ENCODE measurements at regions not wholly inside any gene's neighbourhood (a gene's known extent, or its start where the extent isn't known, plus 50 kb on each side); places are given as distances from the start of the nearest gene placed in this dataset.

GRCh38 chr4:123638834-123639233, 242.2 kb downstream of the SPRY1 start:
- Mint-ChIP-seq H3K27ac (ENCODE audit: unreplicated experiment) (no peak overlapping the region), H3K36me3 (ENCODE audit: low read depth) (peaks cover 29% of the 10 kb centered on the region), H3K9me3 (peaks cover 26% of the 10 kb centered on the region), H3K4me1 (peaks cover 21% of the 10 kb centered on the region), H3K27me3 (ENCODE audit: low read depth) (no peaks in the 10 kb centered on the region), H3K4me3 (no peak overlapping the region)
- no peak for TF ChIP-seq CTCF (conservative IDR thresholded peaks at IDR 0.05)
- DNase-seq (ENCODE audit: low read depth, low spot score): no peak

DNA sequence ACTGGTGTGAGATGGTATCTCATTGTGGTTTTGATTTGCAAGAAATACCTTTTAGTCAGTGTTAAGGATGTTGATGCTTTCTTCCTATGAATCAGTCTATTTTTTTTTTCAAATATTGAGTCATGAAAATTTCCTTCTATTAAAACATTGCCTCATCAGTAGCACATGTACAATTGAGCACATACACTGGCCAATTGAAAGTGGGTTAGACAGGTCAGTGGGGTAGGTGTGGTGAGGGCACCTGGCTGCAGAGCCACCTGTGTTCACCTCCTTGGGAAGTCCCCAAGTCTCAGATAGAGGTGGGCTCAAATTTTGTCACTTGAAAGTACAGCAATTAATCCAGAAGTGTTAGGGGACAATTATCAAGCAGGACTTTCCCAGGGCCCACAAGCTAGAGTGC, 243.7 kb downstream of the SPRY1 start:
- peaks cover 25% of the 10 kb centered on the region for H3K4me1 Mint-ChIP-seq
- no peak overlapping the region for H3K4me3 Mint-ChIP-seq
- no peaks in the 10 kb centered on the region for H3K27me3 Mint-ChIP-seq (ENCODE audit: low read depth)
- no peak overlapping the region for H3K27ac Mint-ChIP-seq (ENCODE audit: unreplicated experiment)
- H3K36me3 Mint-ChIP-seq (ENCODE audit: low read depth): peaks cover 21% of the 10 kb centered on the region
- no peak for TF ChIP-seq CTCF (conservative IDR thresholded peaks at IDR 0.05)
- peaks cover 18% of the 10 kb centered on the region for H3K9me3 Mint-ChIP-seq
- no peak for DNase-seq (ENCODE audit: low read depth, low spot score)

- TF ChIP-seq CTCF (conservative IDR thresholded peaks at IDR 0.05): no peak
- no peak overlapping the region for H3K4me3 Mint-ChIP-seq
- H3K4me1 Mint-ChIP-seq: peaks cover 25% of the 10 kb centered on the region
- H3K27me3 Mint-ChIP-seq (ENCODE audit: low read depth): no peaks in the 10 kb centered on the region
- H3K36me3 Mint-ChIP-seq (ENCODE audit: low read depth): peaks cover 18% of the 10 kb centered on the region
- no peak overlapping the region for H3K27ac Mint-ChIP-seq (ENCODE audit: unreplicated experiment)
- H3K9me3 Mint-ChIP-seq: peaks cover 17% of the 10 kb centered on the region
- DNase-seq (ENCODE audit: low read depth, low spot score): no peak
Measured at GRCh38 chr4:123640824-123641223, 244.2 kb downstream of the SPRY1 start.

DNA sequence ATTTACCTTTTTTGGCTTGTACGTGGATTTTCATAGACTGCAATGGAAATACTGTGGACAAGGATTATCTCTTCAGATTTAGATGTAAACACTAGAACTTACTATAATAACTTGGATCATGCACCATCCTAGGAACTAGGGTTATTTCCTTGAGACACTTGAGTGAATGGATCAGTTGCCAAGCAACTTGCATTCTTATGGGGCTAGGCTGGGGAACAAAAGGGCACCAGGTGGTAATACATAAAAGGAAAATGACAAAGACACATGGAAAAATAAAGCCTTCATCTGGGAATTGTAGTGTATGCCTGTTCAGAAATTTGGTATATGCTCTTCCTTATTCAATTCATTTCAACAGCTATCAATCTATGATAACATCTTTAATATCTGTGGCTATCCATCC, 247.1 kb downstream of the SPRY1 start:
- Mint-ChIP-seq H3K4me1 (peaks cover 25% of the 10 kb centered on the region), H3K27ac (ENCODE audit: unreplicated experiment) (no peak overlapping the region), H3K27me3 (ENCODE audit: low read depth) (no peaks in the 10 kb centered on the region), H3K9me3 (no peaks in the 10 kb centered on the region), H3K36me3 (ENCODE audit: low read depth) (no peaks in the 10 kb centered on the region), H3K4me3 (no peak overlapping the region)
- DNase-seq (ENCODE audit: low read depth, low spot score): no peak
- TF ChIP-seq CTCF (conservative IDR thresholded peaks at IDR 0.05): no peak

- peaks cover 3% of the 10 kb centered on the region for H3K36me3 Mint-ChIP-seq (ENCODE audit: low read depth)
- no peak for TF ChIP-seq CTCF (conservative IDR thresholded peaks at IDR 0.05)
- H3K27ac Mint-ChIP-seq (ENCODE audit: unreplicated experiment): no peak overlapping the region
- no peak for DNase-seq (ENCODE audit: low read depth, low spot score)
- peaks cover 3% of the 10 kb centered on the region for H3K9me3 Mint-ChIP-seq
- H3K4me3 Mint-ChIP-seq: no peak overlapping the region
- H3K4me1 Mint-ChIP-seq: peaks cover 30% of the 10 kb centered on the region
- H3K27me3 Mint-ChIP-seq (ENCODE audit: low read depth): no peaks in the 10 kb centered on the region
Measured at GRCh38 chr4:123649250-123649644, 252.7 kb downstream of the SPRY1 start.
